Limb (tissue), 2 donors: ENCODE measurements at regions not wholly inside any gene's neighbourhood (a gene's known extent, or its start where the extent isn't known, plus 50 kb on each side); places are given as distances from the start of the nearest gene placed in this dataset.
A peak's percentile ranks its signal among the peaks of the same experiment; 100 is the strongest.

Experiments used
- DNase-seq, 2 donors: peaks; one replicate each; pipeline ENCODE4 v3.0.0-alpha.2; 2016; ENCODE audit errors: extremely low spot score in 2 of 2

GRCh38 chr4:90007494-90008167 lies 113.0 kb downstream of the MMRN1 start:
- DNase-seq = no peak

DNA sequence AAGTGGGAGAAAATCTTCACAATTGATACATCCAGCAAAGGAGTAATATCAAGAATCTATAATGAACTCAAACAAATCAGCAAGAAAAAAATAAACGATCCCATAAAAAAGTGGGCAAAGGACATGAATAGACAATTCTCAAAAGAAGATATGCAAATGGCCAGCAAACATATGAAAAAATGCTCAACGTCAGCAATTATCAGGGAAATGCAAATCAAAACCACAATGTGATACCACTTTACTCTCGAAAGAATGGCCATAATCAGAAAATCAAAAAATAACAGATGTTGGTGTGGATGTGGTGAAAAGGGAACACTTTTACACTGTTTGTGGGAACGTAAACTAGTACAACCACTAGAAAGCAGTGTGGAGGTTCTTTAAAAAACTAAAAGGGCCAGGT lies 114.3 kb upstream of the CCSER1 start:
- no peak for DNase-seq

- no peak for DNase-seq
These were observed 102.7 kb upstream of the CCSER1 start for GRCh38 chr4:90024519-90024918.

DNA sequence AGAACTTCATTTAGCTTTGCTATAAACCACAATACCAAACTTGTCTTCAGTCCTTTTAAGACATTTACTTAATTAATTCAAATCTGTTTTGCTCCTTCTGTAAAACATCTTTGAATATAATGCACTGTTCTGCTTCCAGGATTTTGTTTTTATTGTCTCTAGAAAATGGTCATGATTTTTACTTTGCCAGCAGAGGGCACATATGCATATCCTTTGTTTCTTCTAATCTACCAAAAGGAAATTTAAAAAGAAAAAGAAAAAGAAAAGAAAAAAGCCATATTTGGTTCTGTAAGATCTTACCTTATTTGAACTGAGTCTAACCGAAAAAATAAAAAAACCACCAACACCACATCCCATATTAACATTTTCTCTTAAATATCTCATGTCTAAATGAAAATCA lies 101.9 kb upstream of the CCSER1 start:
- peak in 1 of 2 donors; percentile 5 for DNase-seq

DNA sequence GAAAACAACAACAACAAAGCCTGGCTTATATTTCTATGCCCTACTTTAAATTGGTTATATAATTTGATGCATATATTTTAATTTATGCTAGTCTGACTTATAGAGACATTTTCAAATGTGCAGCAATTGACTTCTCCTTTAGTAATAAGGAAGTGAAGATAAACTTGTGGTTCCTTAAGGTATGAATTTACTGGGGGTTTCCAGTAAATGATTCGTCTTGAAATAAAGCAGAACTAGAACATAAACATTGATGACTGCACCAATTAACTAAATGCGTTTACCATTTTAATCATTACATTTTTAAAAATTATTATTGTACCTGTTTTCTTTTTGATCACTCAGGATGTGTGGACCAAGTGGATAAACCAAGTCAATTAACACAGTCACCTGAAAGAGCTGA lies 99.6 kb upstream of the CCSER1 start:
- DNase-seq = no peak

- no peak for DNase-seq
These were observed 98.7 kb upstream of the CCSER1 start for GRCh38 chr4:90028460-90028859.

GRCh38 chr4:90030202-90030601 lies 97.0 kb upstream of the CCSER1 start:
- no peak for DNase-seq

DNA sequence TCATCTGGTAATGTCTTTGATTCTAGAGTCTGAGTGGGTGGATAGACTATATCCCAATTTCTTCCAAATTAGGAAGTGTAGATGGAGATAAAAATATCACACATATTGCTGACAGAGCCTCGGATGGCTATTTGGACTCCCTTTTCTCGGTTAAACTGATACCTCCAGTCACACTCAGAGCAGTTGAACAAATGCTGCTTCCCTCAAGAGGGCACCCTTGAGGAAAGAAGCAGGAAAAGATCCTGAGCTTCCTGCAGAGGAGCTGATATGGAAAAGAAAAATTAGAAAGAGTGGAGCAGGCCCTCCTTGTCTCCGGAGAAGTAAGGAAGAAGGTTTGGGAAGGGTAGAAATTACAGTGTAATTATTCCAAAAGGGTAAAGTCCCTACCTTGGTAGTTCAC lies 96.2 kb upstream of the CCSER1 start:
- DNase-seq = no peak

DNA sequence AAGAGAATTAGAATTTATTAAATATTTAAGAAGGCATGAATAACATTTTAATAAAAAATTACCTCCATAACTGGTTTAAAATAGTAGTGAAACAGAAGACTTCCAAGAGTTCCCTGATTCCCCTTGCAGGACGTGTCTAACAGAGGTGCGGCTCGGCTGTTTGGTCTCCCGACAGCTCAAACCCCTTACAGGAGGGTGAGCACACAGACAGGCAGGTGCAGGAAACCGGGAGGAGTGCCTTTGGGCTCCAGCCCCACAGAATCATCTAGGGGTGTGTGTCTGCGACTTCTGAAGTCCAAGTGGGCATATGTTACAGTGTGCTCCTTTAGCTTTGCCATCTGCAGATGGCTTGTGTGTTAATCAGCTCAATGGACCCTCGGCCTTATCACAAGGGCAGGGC lies 88.1 kb upstream of the CCSER1 start:
- DNase-seq = no peak

DNA sequence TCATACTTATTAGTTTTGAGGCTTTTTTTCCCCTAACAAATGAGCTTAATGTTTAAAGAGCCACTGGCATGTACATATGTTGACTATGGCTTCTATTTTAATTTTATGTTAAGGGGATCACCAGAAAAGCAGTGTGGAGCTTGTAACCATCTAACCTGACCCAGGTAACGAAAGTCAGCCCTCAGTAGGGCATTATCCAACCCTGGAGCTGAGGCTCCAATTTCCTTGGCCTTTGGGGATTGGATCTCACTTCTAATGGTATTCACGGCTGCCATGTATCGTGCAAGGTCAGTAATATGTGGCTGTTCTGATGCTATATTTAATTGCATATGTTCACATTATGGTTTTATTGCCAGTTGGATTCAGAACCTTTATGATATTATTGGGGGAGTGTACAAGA lies 75.2 kb upstream of the CCSER1 start:
- no peak for DNase-seq

DNA sequence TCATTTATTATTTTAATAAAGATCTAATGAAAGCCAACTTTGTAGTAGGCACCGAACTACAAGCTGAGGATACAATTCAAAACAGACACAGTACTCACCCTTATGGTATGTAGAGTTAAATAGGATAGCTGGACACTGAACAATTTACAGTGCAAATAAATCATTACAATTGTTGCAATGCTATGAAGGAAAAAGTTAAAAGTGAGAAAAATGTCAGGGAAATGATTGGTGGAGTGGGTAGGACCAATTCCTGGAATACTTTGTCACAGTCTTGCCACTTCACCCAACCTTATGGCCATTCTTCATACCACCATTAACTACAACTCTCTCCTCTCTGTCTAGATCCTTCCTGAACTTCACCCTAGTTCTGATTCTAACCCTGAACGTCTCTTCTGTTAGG lies 70.1 kb upstream of the CCSER1 start:
- DNase-seq = no peak

DNA sequence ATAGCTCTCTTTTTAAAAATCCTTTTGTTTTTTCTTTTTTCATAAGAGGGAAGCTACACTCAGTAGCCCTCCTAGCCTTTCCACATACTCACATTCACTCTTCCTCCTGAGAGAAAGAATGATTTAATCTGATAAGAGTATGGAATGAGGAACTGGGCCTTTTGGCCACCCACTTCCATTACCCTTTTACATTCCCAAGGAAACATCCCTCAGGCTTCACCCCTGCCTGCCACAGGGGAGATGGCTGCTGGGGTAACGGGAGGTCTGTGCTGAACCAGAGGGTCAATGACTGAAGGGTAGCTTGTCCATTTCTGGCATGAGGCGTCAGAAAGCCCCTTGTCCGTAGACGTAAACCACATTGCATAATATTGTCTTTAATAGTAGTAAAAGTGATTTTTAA lies 67.2 kb upstream of the CCSER1 start:
- no peak for DNase-seq

DNA sequence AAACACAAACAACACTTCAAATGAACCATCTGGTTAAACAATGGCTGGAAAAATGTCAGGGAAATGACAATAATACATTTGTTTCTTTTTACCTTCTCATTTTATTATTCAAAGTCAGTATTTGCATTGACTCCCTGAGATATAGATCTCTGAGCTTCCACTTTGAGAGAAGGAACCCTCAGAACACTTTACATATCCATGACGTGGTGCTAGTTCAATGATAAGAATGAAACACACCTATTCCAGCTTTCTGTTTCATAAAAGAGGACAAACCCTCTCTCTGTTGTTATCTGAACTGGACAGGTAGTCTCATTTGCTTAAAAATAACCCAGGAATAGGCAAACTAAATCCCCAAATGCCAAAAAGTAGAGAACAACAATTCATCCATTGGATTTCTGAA lies 65.3 kb upstream of the CCSER1 start:
- DNase-seq = no peak

- no peak for DNase-seq
These were observed 63.0 kb upstream of the CCSER1 start for GRCh38 chr4:90064196-90064595.

GRCh38 chr4:90069151-90069550 lies 58.0 kb upstream of the CCSER1 start:
- DNase-seq = no peak

GRCh38 chr4:90071289-90072235 lies 55.6 kb upstream of the CCSER1 start:
- DNase-seq = no peak

GRCh38 chr4:90074322-90074886 lies 52.8 kb upstream of the CCSER1 start:
- DNase-seq = no peak
